ENCODE measurements at regions not wholly inside any gene's neighbourhood (a gene's known extent, or its start where the extent isn't known, plus 50 kb on each side); places are given as distances from the start of the nearest gene placed in this dataset.
A peak's percentile ranks its signal among the peaks of the same experiment; 100 is the strongest.

- DNase-seq, result peak; percentile 54
Measured at GRCh38 chr9:21565155-21565554, 83.0 kb upstream of the IFNE start.

GRCh38 chr9:21567926-21568325 is 85.8 kb upstream of the IFNE start:
- no peak for DNase-seq

GRCh38 chr9:21568484-21568883 is 86.4 kb upstream of the IFNE start:
- DNase-seq, result no peak

GRCh38 chr9:21569721-21570120 is 87.6 kb upstream of the IFNE start:
- no peak for DNase-seq

- no peak for DNase-seq
Measured at GRCh38 chr9:21570643-21571275, 88.6 kb upstream of the IFNE start.

GRCh38 chr9:21574261-21574660 is 92.1 kb upstream of the IFNE start:
- no peak for DNase-seq

GRCh38 chr9:21576331-21577189 is 94.4 kb upstream of the IFNE start:
- DNase-seq, result peak; percentile 96

GRCh38 chr9:21579247-21579671 is 97.1 kb upstream of the IFNE start:
- DNase-seq, result no peak

- DNase-seq, result no peak
Measured at GRCh38 chr9:21579743-21580142, 97.6 kb upstream of the IFNE start.

- no peak for DNase-seq
Measured at GRCh38 chr9:21580636-21581378, 98.7 kb upstream of the IFNE start.

GRCh38 chr9:21583628-21584377 is 101.7 kb upstream of the IFNE start:
- DNase-seq, result no peak

- no peak for DNase-seq
Measured at GRCh38 chr9:21584890-21585289, 102.8 kb upstream of the IFNE start.

GRCh38 chr9:21585756-21586752 is 103.9 kb upstream of the IFNE start:
- no peak for DNase-seq

GRCh38 chr9:21589344-21590056 is 107.4 kb upstream of the IFNE start:
- DNase-seq, result no peak

GRCh38 chr9:21590058-21590996 is 108.2 kb upstream of the IFNE start:
- DNase-seq, result no peak

- DNase-seq, result peak; percentile 98
Measured at GRCh38 chr9:21591221-21592062, 109.3 kb upstream of the IFNE start.

- no peak for DNase-seq
Measured at GRCh38 chr9:21592063-21592338, 109.9 kb upstream of the IFNE start.

- DNase-seq, result no peak
Measured at GRCh38 chr9:21597284-21597683, 115.2 kb upstream of the IFNE start.

GRCh38 chr9:21598749-21599148 is 116.6 kb upstream of the IFNE start:
- DNase-seq, result no peak
